ENCODE measurements at regions not wholly inside any gene's neighbourhood (a gene's known extent, or its start where the extent isn't known, plus 50 kb on each side); places are given as distances from the start of the nearest gene placed in this dataset.

- Histone ChIP-seq H3K9me1 (ENCODE audit: control insufficient read depth, extremely low read depth, insufficient read depth, low read length) (no peaks in the 10 kb centered on the region), H3K9me3 (ENCODE audit: control insufficient read depth, low read depth, low read length) (no peaks in the 10 kb centered on the region), H2AFZ (ENCODE audit: control insufficient read depth, low read length) (no peak overlapping the region), H3K36me3 (ENCODE audit: control insufficient read depth in 2 of 2, extremely low read depth in 1 of 2, insufficient read depth in 2 of 2, low read length in 2 of 2) (no peaks in the 10 kb centered on the region), H3K27me3 (ENCODE audit: control insufficient read depth, extremely low read depth, insufficient read depth, low read length) (no peaks in the 10 kb centered on the region), H3K4me3 (ENCODE audit: control insufficient read depth in 2 of 3, extremely low read depth in 1 of 3, insufficient read depth in 2 of 3, low read depth in 1 of 3, low read length in 3 of 3) (no peak overlapping the region), H3K27ac (ENCODE audit: control insufficient read depth, insufficient read depth, low read length) (no peak overlapping the region), H3K9ac (ENCODE audit: control insufficient read depth, extremely low read depth, insufficient read depth, low read length) (no peak overlapping the region), H4K20me1 (ENCODE audit: control insufficient read depth, extremely low read depth, insufficient read depth, low read length) (no peaks in the 10 kb centered on the region), H3K4me1 (ENCODE audit: control insufficient read depth, extremely low read depth, insufficient read depth, low read length) (no peaks in the 10 kb centered on the region), H3K79me2 (ENCODE audit: control insufficient read depth, insufficient read depth, low read length) (no peaks in the 10 kb centered on the region), H3K4me2 (ENCODE audit: control insufficient read depth, extremely low read depth, insufficient read depth, low read depth, low read length) (no peak overlapping the region)
- DNase-seq (ENCODE audit: low read depth, low spot score) (no peak), FAIRE-seq (no peak)
- dilution Hi-C loops (cut with MboI; ENCODE audit: extremely low pct_ligation_motif_present, low sequenced_read_pairs) = no loop called here
- no peak for TF ChIP-seq EZH2 (IDR thresholded peaks at IDR 0.05; ENCODE audit: low read length)
- no peak for TF ChIP-seq CTCF (optimal IDR thresholded peaks at IDR 0.05 in 1 of 3, IDR thresholded peaks at IDR 0.05 in 1 of 3, conservative IDR thresholded peaks at IDR 0.05 in 1 of 3; ENCODE audit: extremely low read depth in 1 of 3, insufficient read depth in 2 of 3, low read length in 3 of 3)
Measured at GRCh38 chr3:171972871-171973348, 66.5 kb upstream of the FNDC3B start.

- Histone ChIP-seq H3K79me2 (ENCODE audit: control insufficient read depth, insufficient read depth, low read length) (no peaks in the 10 kb centered on the region), H3K4me1 (ENCODE audit: control insufficient read depth, extremely low read depth, insufficient read depth, low read length) (no peaks in the 10 kb centered on the region), H4K20me1 (ENCODE audit: control insufficient read depth, extremely low read depth, insufficient read depth, low read length) (no peaks in the 10 kb centered on the region), H3K27ac (ENCODE audit: control insufficient read depth, insufficient read depth, low read length) (no peak overlapping the region), H3K4me2 (ENCODE audit: control insufficient read depth, extremely low read depth, insufficient read depth, low read depth, low read length) (no peak overlapping the region), H3K27me3 (ENCODE audit: control insufficient read depth, extremely low read depth, insufficient read depth, low read length) (no peaks in the 10 kb centered on the region), H3K4me3 (ENCODE audit: control insufficient read depth in 2 of 3, extremely low read depth in 1 of 3, insufficient read depth in 2 of 3, low read depth in 1 of 3, low read length in 3 of 3) (no peak overlapping the region), H3K9me3 (ENCODE audit: control insufficient read depth, low read depth, low read length) (no peaks in the 10 kb centered on the region), H3K36me3 (ENCODE audit: control insufficient read depth in 2 of 2, extremely low read depth in 1 of 2, insufficient read depth in 2 of 2, low read length in 2 of 2) (no peaks in the 10 kb centered on the region), H3K9ac (ENCODE audit: control insufficient read depth, extremely low read depth, insufficient read depth, low read length) (no peak overlapping the region), H3K9me1 (ENCODE audit: control insufficient read depth, extremely low read depth, insufficient read depth, low read length) (no peaks in the 10 kb centered on the region), H2AFZ (ENCODE audit: control insufficient read depth, low read length) (no peak overlapping the region)
- TF ChIP-seq CTCF (optimal IDR thresholded peaks at IDR 0.05 in 1 of 3, IDR thresholded peaks at IDR 0.05 in 1 of 3, conservative IDR thresholded peaks at IDR 0.05 in 1 of 3; ENCODE audit: extremely low read depth in 1 of 3, insufficient read depth in 2 of 3, low read length in 3 of 3) (no peak), EZH2 (IDR thresholded peaks at IDR 0.05; ENCODE audit: low read length) (no peak)
- FAIRE-seq = no peak
- DNase-seq (ENCODE audit: low read depth, low spot score) = no peak
- dilution Hi-C loops (cut with MboI; ENCODE audit: extremely low pct_ligation_motif_present, low sequenced_read_pairs) = no loop called here
Measured at GRCh38 chr3:171974986-171975837, 64.2 kb upstream of the FNDC3B start.

Measured in keratinocyte (primary cell).